H1 (cell line): ENCODE measurements at regions not wholly inside any gene's neighbourhood (a gene's known extent, or its start where the extent isn't known, plus 50 kb on each side); places are given as distances from the start of the nearest gene placed in this dataset.
A peak's percentile ranks its signal among the peaks of the same experiment; 100 is the strongest.

Experiments
- CTCF ChIA-PET: fragments of 300-600 bp; sonication (Branson Sonifier 250); formaldehyde crosslinking; loops from one replicate; lab custom pipeline; 2021; ENCODE audit not compliant: partially characterized antibody; lab: Charles Lee
- POLR2A ChIA-PET: fragments of 300-600 bp; sonication (Branson Sonifier 250); formaldehyde crosslinking; loops from one replicate; lab custom pipeline; 2021; ENCODE audit warnings: inconsistent platforms; ENCODE audit not compliant: partially characterized antibody; lab: Charles Lee
- DNase-seq, 2 experiments: peaks; one replicate each; pipeline versions ENCODE4 v3.0.0 to v3.0.0-alpha.2; 2010 to 2022; ENCODE audit warnings: low spot score in 2 of 2, low read depth in 1 of 2, mixed read lengths in 1 of 2
- FAIRE-seq: peaks from 2 replicates; lab custom pipeline; 2011; peaks lifted over from hg19 to GRCh38; lab: Jason Lieb, UNC
- H2AFZ ChIP-seq: 2 replicates; pipeline ENCODE4 v1.8.1; 2012; ENCODE audit warnings: low read length, inconsistent platforms
- H2AK5ac ChIP-seq: 2 replicates; pipeline ENCODE4 v1.6.1; 2013; ENCODE audit warnings: low read depth, low read length
- H2BK120ac ChIP-seq: replicated peaks from 2 replicates; pipeline ENCODE3; 2013; ENCODE audit warnings: low read depth, low read length, inconsistent platforms
- H2BK12ac ChIP-seq: 2 replicates; pipeline ENCODE4 v1.6.1; 2013; ENCODE audit warnings: low read depth, low read length
- H2BK15ac ChIP-seq: 2 replicates; pipeline ENCODE4 v1.6.1; 2013; ENCODE audit warnings: low read length
- H2BK20ac ChIP-seq: 2 replicates; pipeline ENCODE4 v1.6.1; 2013; ENCODE audit warnings: low read length
- H2BK5ac ChIP-seq: 2 replicates; pipeline ENCODE4 v1.6.1; 2013; ENCODE audit warnings: low read depth, low read length
- H3K14ac ChIP-seq: 2 replicates; pipeline ENCODE4 v1.6.1; 2013; ENCODE audit warnings: inconsistent platforms; ENCODE audit not compliant: insufficient read length
- H3K18ac ChIP-seq: 2 replicates; pipeline ENCODE4 v1.6.1; 2013; ENCODE audit warnings: low read length; ENCODE audit errors: extremely low read depth
- H3K23ac ChIP-seq: 2 replicates; pipeline ENCODE4 v1.6.1; 2013; ENCODE audit warnings: inconsistent platforms; ENCODE audit not compliant: insufficient read length
- H3K23me2 ChIP-seq: 2 replicates; pipeline ENCODE4 v1.6.1; 2013; ENCODE audit warnings: low read depth, low read length
- H3K27ac ChIP-seq: 2 replicates; pipeline ENCODE4 v1.6.1; 2011; ENCODE audit warnings: low read depth, low read length, inconsistent platforms
- H3K27me3 ChIP-seq, 4 experiments: replicated peaks in 1 of 4; 1 replicate in 1 of 4; 2 replicates in 3 of 4; pipeline versions ENCODE4 v1.6.1 to v1.8.1; 2011 to 2013; ENCODE audit warnings: low read length in 3 of 4, mild to moderate bottlenecking in 3 of 4, inconsistent platforms in 2 of 4, mixed read lengths in 2 of 4, moderate library complexity in 1 of 4; ENCODE audit not compliant: control insufficient read depth in 3 of 4, insufficient read depth in 3 of 4; ENCODE audit errors: extremely low read depth in 1 of 4
- H3K36me3 ChIP-seq, 4 experiments: 2 replicates each; pipeline versions ENCODE4 v1.6.1 to v1.8.1; 2011 to 2013; ENCODE audit warnings: mild to moderate bottlenecking in 4 of 4, low read length in 3 of 4, moderate library complexity in 2 of 4, control low read depth in 1 of 4, inconsistent platforms in 1 of 4; ENCODE audit not compliant: insufficient read depth in 4 of 4, control insufficient read depth in 2 of 4
- H3K4ac ChIP-seq: replicated peaks from 2 replicates; pipeline ENCODE3; 2013; ENCODE audit warnings: low read length, low read depth, mixed read lengths, inconsistent platforms; ENCODE audit not compliant: insufficient read length
- H3K4me1 ChIP-seq, 4 experiments: replicated peaks in 1 of 4; 1 replicate in 1 of 4; 2 replicates in 3 of 4; pipeline versions ENCODE4 v1.6.1 to v1.8.1; 2011 to 2013; ENCODE audit warnings: low read length in 3 of 4, inconsistent platforms in 2 of 4, mixed read lengths in 1 of 4; ENCODE audit not compliant: insufficient read depth in 4 of 4, control insufficient read depth in 3 of 4
- H3K4me2 ChIP-seq, 2 experiments: 2 replicates each; pipeline versions ENCODE4 v1.6.1 to v1.8.1; 2011 to 2013; ENCODE audit warnings: low read depth in 2 of 2, low read length in 2 of 2, control low read depth in 1 of 2, inconsistent platforms in 1 of 2, mild to moderate bottlenecking in 1 of 2; ENCODE audit not compliant: insufficient read depth in 1 of 2
- H3K4me3 ChIP-seq, 4 experiments: fragments of 200-600, 300-600 bp in 1 of 4; sonication (generic), shearing (Covaris generic), sonication (Bioruptor Twin) in 1 of 4; 2 replicates each; pipeline versions ENCODE4 v1.5.1 to v1.8.1; 2011 to 2016; ENCODE audit warnings: low read length in 4 of 4, low read depth in 3 of 4, control low read depth in 2 of 4, inconsistent platforms in 2 of 4, mild to moderate bottlenecking in 2 of 4, mixed read lengths in 1 of 4, moderate library complexity in 1 of 4; ENCODE audit not compliant: insufficient read depth in 2 of 4; ENCODE audit errors: extremely low read depth in 1 of 4
- H3K56ac ChIP-seq: replicated peaks from 2 replicates; pipeline ENCODE3; 2013; ENCODE audit warnings: low read depth, mild to moderate bottlenecking, mixed read lengths, low read length, inconsistent platforms; ENCODE audit not compliant: insufficient read length
- H3K79me1 ChIP-seq: 2 replicates; pipeline ENCODE4 v1.6.1; 2013; ENCODE audit warnings: low read depth, low read length, control low read depth
- H3K79me2 ChIP-seq, 2 experiments: 2 replicates each; pipeline versions ENCODE4 v1.6.1 to v1.8.1; 2012 to 2013; ENCODE audit warnings: low read length in 2 of 2, mild to moderate bottlenecking in 2 of 2, inconsistent platforms in 1 of 2; ENCODE audit not compliant: insufficient read depth in 2 of 2, control insufficient read depth in 1 of 2
- H3K9ac ChIP-seq, 4 experiments: replicated peaks in 1 of 4; 1 replicate in 1 of 4; 2 replicates in 3 of 4; pipeline versions ENCODE4 v1.6.1 to v1.8.1; 2011 to 2013; ENCODE audit warnings: low read depth in 3 of 4, low read length in 3 of 4, control low read depth in 2 of 4, mild to moderate bottlenecking in 2 of 4, moderate library complexity in 2 of 4, inconsistent platforms in 1 of 4; ENCODE audit errors: extremely low read depth in 1 of 4
- H3K9me3 ChIP-seq, 2 experiments: 2 replicates each; pipeline versions ENCODE4 v1.6.1 to v1.8.1; 2012 to 2013; ENCODE audit warnings: mild to moderate bottlenecking in 2 of 2, moderate library complexity in 2 of 2, control low read depth in 1 of 2, inconsistent platforms in 1 of 2, low read depth in 1 of 2, low read length in 1 of 2, mixed read lengths in 1 of 2; ENCODE audit not compliant: insufficient read depth in 2 of 2
- H4K20me1 ChIP-seq, 2 experiments: replicated peaks in 1 of 2; 2 replicates each; pipeline versions ENCODE3 to v1.8.1; 2011 to 2013; ENCODE audit warnings: inconsistent platforms in 2 of 2, low read length in 2 of 2, mild to moderate bottlenecking in 1 of 2; ENCODE audit not compliant: insufficient read depth in 2 of 2, control insufficient read depth in 1 of 2
- H4K5ac ChIP-seq: 2 replicates; pipeline ENCODE4 v1.6.1; 2013; ENCODE audit warnings: low read length, low read depth, mixed read lengths, inconsistent platforms; ENCODE audit not compliant: insufficient read length
- H4K8ac ChIP-seq: 2 replicates; pipeline ENCODE4 v1.8.0; 2013; ENCODE audit warnings: mild to moderate bottlenecking, moderate library complexity, low read length, inconsistent platforms; ENCODE audit not compliant: insufficient read depth; ENCODE audit errors: extremely low read depth
- H4K91ac ChIP-seq: replicated peaks from 2 replicates; pipeline ENCODE3; 2013; ENCODE audit warnings: low read length, mixed read lengths, inconsistent platforms; ENCODE audit not compliant: insufficient read length
- ASH2L ChIP-seq: fragments of 200-600, 300-600 bp; sonication (generic); IDR thresholded peaks from one replicate; pipeline ENCODE4 v1.7.1; 2017; ENCODE audit warnings: low read length
- ATF3 ChIP-seq: IDR thresholded peaks from 2 replicates; pipeline ENCODE4 v1.6.1; 2011; ENCODE audit warnings: low read depth, mild to moderate bottlenecking, low read length; ENCODE audit not compliant: insufficient read depth
- BRCA1 ChIP-seq: IDR thresholded peaks from 2 replicates; pipeline ENCODE4 v1.6.1; 2012; ENCODE audit warnings: low read depth, low read length, improper control_type of control experiment
- CHD1 ChIP-seq: IDR thresholded peaks from 2 replicates; pipeline ENCODE4 v1.6.1; 2012; ENCODE audit warnings: low read depth, low read length, improper control_type of control experiment
- EZH2 ChIP-seq: fragments of 200-600 bp; sonication (generic); IDR thresholded peaks from 2 replicates; pipeline ENCODE4 v1.7.1; 2012; ENCODE audit warnings: low read depth, mild to moderate bottlenecking, moderate library complexity, low read length, inconsistent platforms; ENCODE audit not compliant: severe bottlenecking
- HDAC6 ChIP-seq: IDR thresholded peaks from one replicate; pipeline ENCODE4 v1.7.1; 2012; ENCODE audit warnings: low read depth, mild to moderate bottlenecking, inconsistent platforms, low read length, moderate library complexity
- JUN ChIP-seq: IDR thresholded peaks from 2 replicates; pipeline ENCODE4 v1.6.1; 2011; ENCODE audit warnings: low read depth, mild to moderate bottlenecking, improper control_type of control experiment, low read length
- MAFK ChIP-seq: IDR thresholded peaks from 2 replicates; pipeline ENCODE4 v1.6.1; 2012; ENCODE audit warnings: low read depth, mild to moderate bottlenecking, improper control_type of control experiment, low read length
- NRF1 ChIP-seq: IDR thresholded peaks from 2 replicates; pipeline ENCODE4 v1.6.1; 2011; ENCODE audit warnings: mild to moderate bottlenecking, low read depth, low read length, improper control_type of control experiment
- RBBP5 ChIP-seq: IDR thresholded peaks from 2 replicates; pipeline ENCODE4 v1.7.1; 2012; ENCODE audit warnings: low read depth, mild to moderate bottlenecking, inconsistent platforms, low read length, moderate library complexity, borderline replicate concordance
- SIN3A ChIP-seq, 2 experiments: IDR thresholded peaks in 1 of 2; conservative IDR thresholded peaks in 1 of 2; 2 replicates each; pipeline ENCODE4 v1.6.1; 2011 to 2012; ENCODE audit warnings: low read length in 2 of 2, improper control_type of control experiment in 1 of 2, low read depth in 1 of 2, mild to moderate bottlenecking in 1 of 2
- SIRT6 ChIP-seq: IDR thresholded peaks from one replicate; pipeline ENCODE4 v1.7.1; 2012; ENCODE audit warnings: low read length, inconsistent platforms
- SIX5 ChIP-seq: IDR thresholded peaks from 2 replicates; pipeline ENCODE4 v1.6.1; 2011; ENCODE audit warnings: mild to moderate bottlenecking, low read depth, low read length
- SP1 ChIP-seq: IDR thresholded peaks from 2 replicates; pipeline ENCODE4 v1.6.1; 2011; ENCODE audit warnings: low read depth, low read length
- SP2 ChIP-seq: IDR thresholded peaks from 2 replicates; pipeline ENCODE4 v1.6.1; 2012; ENCODE audit warnings: mild to moderate bottlenecking, low read length, inconsistent platforms
- TCF12 ChIP-seq: IDR thresholded peaks from 2 replicates; pipeline ENCODE4 v1.6.1; 2011; ENCODE audit warnings: low read depth, mild to moderate bottlenecking, low read length
- WGBS, 2 experiments: shearing (Covaris generic) in 1 of 2; methylation state at CpG; one replicate each; pipeline versions ENCODE4 v1.1.6 to v1.1.7; 2013 to 2015; ENCODE audit warnings: low lambda C conversion rate in 2 of 2, mixed read lengths in 2 of 2, inconsistent platforms in 1 of 2, low coverage in 1 of 2, missing lambda C conversion rate in 1 of 2; ENCODE audit not compliant: insufficient replicate concordance in 2 of 2, insufficient coverage in 1 of 2, insufficient read length in 1 of 2; ENCODE audit errors: extremely low coverage in 1 of 2, missing lambda C conversion rate in 1 of 2; 5-methylcytosine and 5-hydroxymethylcytosine counted together

GRCh38 chr2:45127891-45128290 is 118.6 kb upstream of the SIX2 start:
- FAIRE-seq (no peak), DNase-seq (peak in 1 of 2 experiments; percentile 30)
- H3K56ac ChIP-seq = no peak overlapping the region
- no peak overlapping the region for H3K18ac ChIP-seq
- POLR2A ChIA-PET = no interaction called here
- H3K27me3 ChIP-seq = no peaks in the 10 kb centered on the region; a peak in 1 of 7 replicates
- no peaks in the 10 kb centered on the region for H3K79me2 ChIP-seq
- whole genome bisulfite sequencing, 2 experiments = 85% methylated on average over 4 of the region's 4 CpGs; no CpG with 5 or more reads in 1 of the 2 experiments
- H3K23me2 ChIP-seq = no peaks in the 10 kb centered on the region
- no peak overlapping the region for H2BK15ac ChIP-seq
- no peak overlapping the region for H4K8ac ChIP-seq
- H3K9me3 ChIP-seq = no peaks in the 10 kb centered on the region
- no peak overlapping the region for H4K91ac ChIP-seq
- H3K36me3 ChIP-seq = no peaks in the 10 kb centered on the region
- H4K20me1 ChIP-seq = no peaks in the 10 kb centered on the region
- H3K4me1 ChIP-seq = no peaks in the 10 kb centered on the region
- H2BK12ac ChIP-seq = no peak overlapping the region
- H3K27ac ChIP-seq = no peak overlapping the region
- no peak overlapping the region for H2AK5ac ChIP-seq
- H2BK120ac ChIP-seq = no peak overlapping the region
- H2AFZ ChIP-seq = no peak overlapping the region
- CTCF ChIA-PET = interaction anchor here (1.4 kb wide), 1 partner anchor 10 kb away, joined by 4 read pairs; no protein-coding TSS in a partner anchor
- no peak overlapping the region for H3K4me2 ChIP-seq
- H3K4me3 ChIP-seq = no peak overlapping the region
- no peak overlapping the region for H3K4ac ChIP-seq
- H3K23ac ChIP-seq = no peak overlapping the region
- H2BK5ac ChIP-seq = no peak overlapping the region
- H3K9ac ChIP-seq = no peak overlapping the region
- no peak overlapping the region for H4K5ac ChIP-seq
- no peak overlapping the region for H3K14ac ChIP-seq
- no peak overlapping the region for H2BK20ac ChIP-seq
- H3K79me1 ChIP-seq = no peaks in the 10 kb centered on the region
- TF ChIP-seq NRF1 (no peak), MAFK (no peak), HDAC6 (no peak), SIRT6 (no peak), TCF12 (no peak), BRCA1 (no peak), RBBP5 (no peak), SIX5 (no peak), ASH2L (no peak), SP1 (no peak), SIN3A (conservative IDR thresholded peaks at IDR 0.05 in 1 of 2, IDR thresholded peaks at IDR 0.05 in 1 of 2; ENCODE audit: low read depth in 1 of 2, low read length in 2 of 2) (no peak), SP2 (no peak), EZH2 (no peak), ATF3 (no peak), JUN (no peak), CHD1 (no peak)
